HTR-8/SVneo (cell line): ENCODE measurements at regions not wholly inside any gene's neighbourhood (a gene's known extent, or its start where the extent isn't known, plus 50 kb on each side); places are given as distances from the start of the nearest gene placed in this dataset.
"Not testable (repeated sequence)": the region's sequence is repeated elsewhere in the genome, so short reads cannot be mapped to it uniquely, and the experiment has no call there.

ENCODE experiments used
- DNase-seq: peaks from one replicate; pipeline ENCODE4 v3.0.0; 2011; ENCODE audit warnings: low spot score, mixed read lengths; ENCODE audit not compliant: insufficient read length
- FAIRE-seq: peaks from 2 replicates; lab custom pipeline; 2011; peaks lifted over from hg19 to GRCh38; lab: Jason Lieb, UNC

GRCh38 chr6:80974579-80974978, 777.9 kb downstream of the TENT5A start:
- DNase-seq (no peak), FAIRE-seq (no peak)

GRCh38 chr6:80969439-80969838, 783.0 kb downstream of the TENT5A start:
- no peak for DNase-seq
- FAIRE-seq: no peak

- DNase-seq (no peak), FAIRE-seq (no peak)
Observed at GRCh38 chr6:80967609-80968008, 784.9 kb downstream of the TENT5A start.

- DNase-seq: no peak
- FAIRE-seq: no peak
Observed at GRCh38 chr6:80962382-80962781, 790.1 kb downstream of the TENT5A start.

GRCh38 chr6:80961166-80961565, 791.3 kb downstream of the TENT5A start:
- DNase-seq (no peak), FAIRE-seq (no peak)

- FAIRE-seq (no peak), DNase-seq (no peak)
Observed at GRCh38 chr6:80959034-80959433, 793.4 kb downstream of the TENT5A start.

GRCh38 chr6:80956898-80957297, 795.6 kb downstream of the TENT5A start:
- FAIRE-seq: no peak
- DNase-seq: no peak

GRCh38 chr6:80952479-80952878, 800.0 kb downstream of the TENT5A start:
- not testable (repeated sequence) for DNase-seq, FAIRE-seq

GRCh38 chr6:80946402-80946801, 806.1 kb downstream of the TENT5A start:
- DNase-seq (no peak), FAIRE-seq (no peak)

- no peak for DNase-seq
- FAIRE-seq: no peak
Observed at GRCh38 chr6:80942911-80943310, 809.6 kb downstream of the TENT5A start.

GRCh38 chr6:80940976-80941375, 811.5 kb downstream of the TENT5A start:
- FAIRE-seq (no peak), DNase-seq (no peak)

- no peak for FAIRE-seq
- DNase-seq: no peak
Observed at GRCh38 chr6:80940571-80940970, 811.9 kb downstream of the TENT5A start.

- FAIRE-seq: no peak
- DNase-seq: no peak
Observed at GRCh38 chr6:80939898-80940297, 812.6 kb downstream of the TENT5A start.

- no peak for FAIRE-seq
- no peak for DNase-seq
Observed at GRCh38 chr6:80939480-80939879, 813.0 kb downstream of the TENT5A start.

- FAIRE-seq (no peak), DNase-seq (no peak)
Observed at GRCh38 chr6:80938131-80938530, 814.4 kb downstream of the TENT5A start.

GRCh38 chr6:80932359-80932758, 820.1 kb downstream of the TENT5A start:
- DNase-seq: no peak
- FAIRE-seq: no peak

- no peak for DNase-seq
- no peak for FAIRE-seq
Observed at GRCh38 chr6:80930376-80930775, 822.1 kb downstream of the TENT5A start.

- FAIRE-seq (no peak), DNase-seq (no peak)
Observed at GRCh38 chr6:80923816-80924215, 817.3 kb downstream of the BCKDHB start.

- FAIRE-seq (no peak), DNase-seq (no peak)
Observed at GRCh38 chr6:80922916-80923455, 816.5 kb downstream of the BCKDHB start.

GRCh38 chr6:80921861-80922460, 815.5 kb downstream of the BCKDHB start:
- DNase-seq: no peak
- no peak for FAIRE-seq

GRCh38 chr6:80907831-80908230, 801.4 kb downstream of the BCKDHB start:
- no peak for FAIRE-seq
- DNase-seq: no peak

GRCh38 chr6:80903711-80904110, 797.2 kb downstream of the BCKDHB start:
- DNase-seq: no peak

More at GRCh38 chr6:80903711-80904110, 797.2 kb downstream of the BCKDHB start:
- no peak for FAIRE-seq
